CD4-positive, alpha-beta T cell treated with Interleukin-6 for 4 hours (primary cell): ENCODE measurements at regions not wholly inside any gene's neighbourhood (a gene's known extent, or its start where the extent isn't known, plus 50 kb on each side); places are given as distances from the start of the nearest gene placed in this dataset.
"Not testable (repeated sequence)": the region's sequence is repeated elsewhere in the genome, so short reads cannot be mapped to it uniquely, and the experiment has no call there.

Experiments
- DNase-seq: peaks from one replicate; pipeline ENCODE4 v3.0.0-alpha.2; 2020; ENCODE audit warnings: mixed read lengths

- DNase-seq: no peak
Observed at GRCh38 chr15:95024351-95024750, 793.0 kb downstream of the MCTP2 start.

GRCh38 chr15:95025924-95026728 is 794.8 kb downstream of the MCTP2 start:
- no peak for DNase-seq

GRCh38 chr15:95027981-95028380 is 796.6 kb downstream of the MCTP2 start:
- DNase-seq: no peak

DNA sequence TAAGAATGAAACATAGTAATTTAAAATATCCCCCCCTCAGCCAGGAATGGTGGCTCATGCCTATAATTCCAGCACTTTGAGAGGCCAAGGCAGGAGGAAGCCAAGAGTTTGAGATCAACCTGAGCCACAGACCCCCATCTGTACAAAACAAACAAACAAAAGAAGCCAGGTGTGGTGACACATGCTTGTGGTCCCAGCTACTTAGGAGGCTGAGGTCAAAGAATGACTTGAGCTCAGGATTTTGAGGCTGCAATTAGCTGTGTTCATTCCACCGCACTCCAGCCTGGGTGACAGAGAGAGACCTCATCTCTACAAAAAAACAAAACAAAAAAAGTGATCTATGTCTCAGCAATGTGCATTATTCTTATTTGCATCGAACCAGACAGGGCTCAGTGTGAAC is 800.8 kb downstream of the MCTP2 start:
- no peak for DNase-seq

DNA sequence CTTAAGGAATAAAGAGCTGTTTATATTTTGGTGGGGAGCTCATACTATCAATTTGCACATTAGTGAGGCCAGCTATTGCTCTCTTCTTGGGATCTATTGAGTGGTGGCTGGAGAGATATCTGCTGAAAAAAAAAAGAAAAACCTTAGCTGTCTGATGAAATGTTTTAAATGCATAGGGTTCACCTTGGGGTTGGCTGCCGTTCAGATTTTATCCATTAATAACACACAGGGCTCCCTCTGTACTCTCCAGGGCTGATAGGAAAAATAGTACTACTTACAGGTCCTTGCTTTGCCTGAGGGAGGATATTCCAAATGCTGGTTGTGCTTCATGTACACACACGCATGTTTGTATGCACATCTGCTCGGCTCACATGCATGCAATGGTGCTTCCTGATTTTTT is 803.7 kb downstream of the MCTP2 start:
- no peak for DNase-seq

- DNase-seq: no peak
Observed at GRCh38 chr15:95041297-95041696, 809.9 kb downstream of the MCTP2 start.

GRCh38 chr15:95043236-95043932 is 812.0 kb downstream of the MCTP2 start:
- DNase-seq: not testable (repeated sequence)

- no peak for DNase-seq
Observed at GRCh38 chr15:95043933-95044313, 812.6 kb downstream of the MCTP2 start.

GRCh38 chr15:95044745-95045417 is 813.5 kb downstream of the MCTP2 start:
- DNase-seq: no peak

- no peak for DNase-seq
Observed at GRCh38 chr15:95051861-95052260, 820.5 kb downstream of the MCTP2 start.

- DNase-seq: no peak
Observed at GRCh38 chr15:95059346-95059905, 828.1 kb downstream of the MCTP2 start.

- no peak for DNase-seq
Observed at GRCh38 chr15:95068701-95069521, 837.5 kb downstream of the MCTP2 start.

GRCh38 chr15:95075792-95076677 is 844.7 kb downstream of the MCTP2 start:
- no peak for DNase-seq

DNA sequence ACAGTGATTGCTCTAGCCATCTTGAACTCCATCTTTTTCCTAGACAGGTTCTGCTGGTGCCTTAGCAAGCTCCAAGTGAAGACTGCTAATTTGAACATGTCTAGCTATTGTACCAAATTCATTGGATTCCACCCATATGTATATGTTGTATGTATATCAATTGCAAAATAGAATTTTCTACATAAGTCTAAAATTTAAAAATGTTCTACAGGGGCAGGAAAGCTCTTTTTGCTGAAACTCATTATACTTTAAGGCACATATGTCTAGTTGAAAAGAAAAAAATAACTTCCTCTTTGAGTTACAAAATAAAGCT is 845.3 kb downstream of the MCTP2 start:
- no peak for DNase-seq

DNA sequence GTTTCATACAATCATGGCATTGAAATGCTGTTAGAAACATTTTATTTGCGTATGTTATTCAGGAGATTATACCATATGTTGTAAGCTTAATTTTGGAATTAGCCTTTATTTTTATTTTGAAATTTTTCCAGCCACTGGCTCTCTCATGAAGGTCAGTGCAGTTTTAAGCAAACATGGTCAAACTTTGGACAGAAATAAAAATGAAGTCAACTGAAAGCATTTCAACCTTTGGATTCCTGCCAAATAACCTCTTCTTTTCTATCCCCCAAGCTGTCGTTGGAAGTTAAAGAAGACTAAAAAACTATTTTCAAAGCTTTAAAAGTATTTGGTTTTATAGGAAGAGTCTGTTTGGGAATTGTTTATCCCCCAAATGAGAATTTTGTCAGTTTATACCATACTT is 846.6 kb downstream of the MCTP2 start:
- DNase-seq: no peak

DNA sequence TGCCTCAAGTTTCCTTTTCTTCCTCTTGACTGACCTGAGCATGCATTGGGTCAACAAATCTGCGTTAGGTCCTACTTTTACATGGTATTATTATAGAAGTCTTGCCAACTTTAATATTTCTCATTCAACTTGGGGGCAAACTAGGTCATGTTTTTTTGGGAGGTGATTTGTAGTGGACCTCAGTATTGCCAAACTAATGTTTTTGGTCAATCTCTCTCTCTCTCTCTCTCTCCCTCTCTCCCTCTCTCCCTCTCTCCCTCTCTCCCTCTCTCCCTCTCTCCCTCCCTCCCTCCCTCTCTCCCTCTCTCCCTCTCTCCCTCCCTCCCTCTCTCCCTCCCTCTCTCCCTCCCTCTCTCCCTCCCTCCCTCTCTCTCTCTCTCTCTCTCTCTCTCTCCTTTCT is 848.9 kb downstream of the MCTP2 start:
- DNase-seq: not testable (repeated sequence)

GRCh38 chr15:95085056-95085455 is 853.7 kb downstream of the MCTP2 start:
- no peak for DNase-seq

DNA sequence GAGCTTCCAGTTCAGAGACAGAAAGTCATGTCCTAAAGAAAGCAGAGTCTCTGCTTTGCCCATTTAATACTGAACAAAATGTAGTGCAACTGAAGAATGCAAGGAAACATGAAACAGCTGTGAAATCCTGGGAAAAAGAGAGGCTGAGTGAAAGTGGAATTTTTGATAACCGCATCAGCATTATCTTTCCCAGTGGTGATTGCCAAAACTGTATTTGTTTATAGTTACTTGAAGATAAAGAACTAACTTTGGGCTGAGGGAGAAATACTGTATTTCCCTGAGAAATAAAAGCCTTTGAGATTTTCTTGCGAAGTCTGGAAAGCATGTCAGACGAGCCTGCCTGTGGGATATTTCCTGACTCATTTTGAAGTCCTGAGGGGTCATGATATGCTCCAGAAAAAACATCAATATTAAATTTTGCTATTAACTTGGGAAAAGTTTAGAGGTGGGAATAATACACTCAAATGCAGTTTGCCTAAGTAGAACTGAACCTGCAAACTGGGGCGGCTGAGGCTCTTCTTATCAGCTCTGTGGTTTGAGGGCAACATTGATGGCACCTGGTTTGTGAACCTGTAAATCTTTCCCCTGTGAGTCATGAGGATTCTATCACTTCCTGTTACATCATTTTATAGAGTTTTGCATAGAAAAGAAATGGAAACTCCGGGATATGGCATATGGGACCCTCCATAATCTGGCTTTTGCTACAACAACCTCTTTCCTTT is 855.3 kb downstream of the MCTP2 start:
- DNase-seq: no peak

- DNase-seq: no peak
Observed at GRCh38 chr15:95087253-95087609, 855.9 kb downstream of the MCTP2 start.

- DNase-seq: no peak
Observed at GRCh38 chr15:95091444-95091843, 860.1 kb downstream of the MCTP2 start.

DNA sequence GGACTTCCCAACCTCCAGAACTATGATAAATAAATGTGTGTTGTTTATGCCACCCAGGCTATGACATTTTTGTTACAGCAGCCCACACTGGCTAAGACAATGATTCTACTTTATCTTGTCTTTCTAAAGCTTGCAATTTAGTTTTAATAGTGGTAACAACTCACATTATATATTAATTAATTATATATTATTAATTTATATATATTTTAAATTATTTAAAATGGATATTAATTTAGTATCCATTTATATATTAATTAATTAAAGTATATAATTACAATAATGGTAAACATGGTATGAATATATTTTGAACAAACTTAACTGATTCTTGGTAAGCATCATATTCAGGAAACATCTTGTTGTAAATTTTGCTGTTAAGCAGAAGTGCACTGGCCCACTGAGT is 863.9 kb downstream of the MCTP2 start:
- DNase-seq: no peak
